Osteoblast (primary cell): ENCODE measurements at regions not wholly inside any gene's neighbourhood (a gene's known extent, or its start where the extent isn't known, plus 50 kb on each side); places are given as distances from the start of the nearest gene placed in this dataset.
A peak's percentile ranks its signal among the peaks of the same experiment; 100 is the strongest.

Experiments used
- DNase-seq: peaks from one replicate; pipeline ENCODE4 v3.0.0; 2011; ENCODE audit warnings: low spot score, mixed read lengths; ENCODE audit not compliant: insufficient read length; ENCODE audit errors: missing footprints
- H2AFZ ChIP-seq: 2 replicates; pipeline ENCODE4 v1.6.0; 2011; ENCODE audit warnings: mild to moderate bottlenecking, low read length
- H3K27ac ChIP-seq: 2 replicates; pipeline ENCODE4 v1.5.1; 2011; ENCODE audit warnings: mild to moderate bottlenecking, low read depth, low read length, moderate library complexity
- H3K27me3 ChIP-seq: 2 replicates; pipeline ENCODE4 v1.6.0; 2012; ENCODE audit warnings: mild to moderate bottlenecking, control low read depth, inconsistent platforms, low read length, moderate library complexity; ENCODE audit not compliant: insufficient read depth
- H3K36me3 ChIP-seq: 2 replicates; pipeline ENCODE4 v1.5.1; 2011; ENCODE audit warnings: mild to moderate bottlenecking, low read length, control low read depth, moderate library complexity; ENCODE audit not compliant: insufficient read depth
- H3K4me1 ChIP-seq: 2 replicates; pipeline ENCODE4 v1.5.1; 2011; ENCODE audit warnings: mild to moderate bottlenecking, low read length, control low read depth, moderate library complexity; ENCODE audit not compliant: insufficient read depth
- H3K4me2 ChIP-seq: 2 replicates; pipeline ENCODE4 v1.6.0; 2011; ENCODE audit warnings: mild to moderate bottlenecking, low read length; ENCODE audit not compliant: insufficient read depth
- H3K4me3 ChIP-seq: fragments of 200-600 bp; sonication (generic); 3 replicates; pipeline ENCODE4 v1.5.1; 2012; ENCODE audit warnings: mild to moderate bottlenecking, low read length, inconsistent platforms; ENCODE audit not compliant: insufficient read depth
- H3K79me2 ChIP-seq: 2 replicates; pipeline ENCODE4 v1.6.0; 2012; ENCODE audit warnings: mild to moderate bottlenecking, low read length, control low read depth, inconsistent platforms; ENCODE audit not compliant: insufficient read depth
- H3K9me3 ChIP-seq: 2 replicates; pipeline ENCODE4 v1.5.1; 2011; ENCODE audit warnings: low read depth, low read length, control low read depth
- H4K20me1 ChIP-seq: 2 replicates; pipeline ENCODE4 v1.6.0; 2012; ENCODE audit warnings: mild to moderate bottlenecking, low read length, control low read depth; ENCODE audit not compliant: insufficient read depth
- TF ChIP-seq, protein P1 (sequence below): IDR thresholded peaks from 2 replicates; pipeline ENCODE4 v1.5.1; 2011; ENCODE audit warnings: mild to moderate bottlenecking, low read depth, low read length, moderate library complexity; ENCODE audit errors: extremely low read depth

DNA sequence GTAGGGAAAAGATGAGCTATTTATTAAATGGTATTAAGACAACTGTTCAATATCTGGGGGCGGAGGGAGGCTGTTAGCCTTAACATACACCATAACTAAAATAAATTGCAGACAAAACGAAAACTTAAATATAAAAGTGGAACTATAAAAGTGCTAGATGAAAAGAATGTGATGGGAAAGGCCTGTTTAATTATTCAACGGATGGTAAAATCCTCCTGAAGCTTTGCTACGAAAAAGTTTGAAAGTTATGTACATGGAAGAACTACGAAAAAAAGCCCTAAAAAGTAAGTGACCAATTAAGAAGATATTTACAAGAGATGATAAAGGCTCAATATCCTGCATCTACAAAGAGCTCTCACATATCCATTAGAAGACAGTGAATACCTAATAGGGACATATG lies 197.8 kb upstream of the IER5L start:
- H3K4me2 ChIP-seq, result no peak overlapping the region
- H3K27me3 ChIP-seq, result no peaks in the 10 kb centered on the region
- no peak overlapping the region for H3K27ac ChIP-seq
- H3K4me1 ChIP-seq, result no peaks in the 10 kb centered on the region
- no peak overlapping the region for H3K4me3 ChIP-seq
- DNase-seq, result peak; percentile 50
- no peaks in the 10 kb centered on the region for H4K20me1 ChIP-seq
- no peaks in the 10 kb centered on the region for H3K79me2 ChIP-seq
- no peaks in the 10 kb centered on the region for H3K9me3 ChIP-seq
- TF ChIP-seq, protein P1, sequence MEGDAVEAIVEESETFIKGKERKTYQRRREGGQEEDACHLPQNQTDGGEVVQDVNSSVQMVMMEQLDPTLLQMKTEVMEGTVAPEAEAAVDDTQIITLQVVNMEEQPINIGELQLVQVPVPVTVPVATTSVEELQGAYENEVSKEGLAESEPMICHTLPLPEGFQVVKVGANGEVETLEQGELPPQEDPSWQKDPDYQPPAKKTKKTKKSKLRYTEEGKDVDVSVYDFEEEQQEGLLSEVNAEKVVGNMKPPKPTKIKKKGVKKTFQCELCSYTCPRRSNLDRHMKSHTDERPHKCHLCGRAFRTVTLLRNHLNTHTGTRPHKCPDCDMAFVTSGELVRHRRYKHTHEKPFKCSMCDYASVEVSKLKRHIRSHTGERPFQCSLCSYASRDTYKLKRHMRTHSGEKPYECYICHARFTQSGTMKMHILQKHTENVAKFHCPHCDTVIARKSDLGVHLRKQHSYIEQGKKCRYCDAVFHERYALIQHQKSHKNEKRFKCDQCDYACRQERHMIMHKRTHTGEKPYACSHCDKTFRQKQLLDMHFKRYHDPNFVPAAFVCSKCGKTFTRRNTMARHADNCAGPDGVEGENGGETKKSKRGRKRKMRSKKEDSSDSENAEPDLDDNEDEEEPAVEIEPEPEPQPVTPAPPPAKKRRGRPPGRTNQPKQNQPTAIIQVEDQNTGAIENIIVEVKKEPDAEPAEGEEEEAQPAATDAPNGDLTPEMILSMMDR, result no peak
- H2AFZ ChIP-seq, result no peak overlapping the region
- no peaks in the 10 kb centered on the region for H3K36me3 ChIP-seq

DNA sequence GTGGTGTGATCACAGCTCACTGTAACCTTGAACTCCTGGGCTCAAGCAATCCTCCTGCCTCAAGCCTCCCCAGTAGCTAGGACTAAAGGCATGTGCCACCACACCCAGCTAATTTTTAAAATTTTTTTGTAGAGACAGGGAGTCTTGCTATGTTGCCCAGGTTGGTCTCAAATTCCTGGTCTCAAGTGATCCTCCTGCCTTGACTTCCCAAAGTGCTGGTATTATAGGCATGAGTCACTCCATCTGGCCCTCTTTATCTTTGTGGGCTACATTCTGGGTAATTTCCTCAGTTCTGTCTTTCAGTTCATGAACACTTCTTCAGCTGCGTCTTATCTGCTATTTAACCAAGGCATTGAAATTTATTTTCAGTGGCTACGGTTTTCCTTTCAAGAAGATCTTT lies 196.6 kb upstream of the IER5L start:
- Histone ChIP-seq H3K27ac (no peak overlapping the region), H3K27me3 (no peaks in the 10 kb centered on the region), H3K4me1 (no peaks in the 10 kb centered on the region), H2AFZ (no peak overlapping the region), H3K36me3 (no peaks in the 10 kb centered on the region), H3K79me2 (no peaks in the 10 kb centered on the region), H3K9me3 (no peaks in the 10 kb centered on the region), H3K4me2 (no peak overlapping the region), H3K4me3 (no peak overlapping the region), H4K20me1 (no peaks in the 10 kb centered on the region)
- DNase-seq, result peak; percentile 11
- TF ChIP-seq, protein P1, result no peak

DNA sequence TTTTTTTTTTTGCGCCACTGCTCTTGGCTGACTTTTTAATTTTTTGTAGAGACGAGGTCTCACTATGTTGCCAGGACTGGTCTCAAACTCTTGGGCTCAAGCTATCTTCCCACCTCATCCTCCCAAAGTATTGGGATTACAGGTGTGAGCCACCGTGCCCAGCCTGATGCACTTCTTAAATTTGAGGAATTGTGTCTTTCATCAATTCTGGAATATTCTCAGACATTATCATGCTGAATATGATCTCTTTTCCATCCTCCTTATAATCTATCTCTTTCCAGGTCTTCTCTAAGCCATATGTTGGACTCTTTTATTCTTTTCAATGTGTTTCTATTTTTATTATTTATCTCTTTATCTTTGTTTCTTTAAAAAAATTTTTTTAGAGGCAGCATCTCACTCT lies 196.2 kb upstream of the IER5L start:
- no peak overlapping the region for H3K4me3 ChIP-seq
- H4K20me1 ChIP-seq, result no peaks in the 10 kb centered on the region
- H3K4me2 ChIP-seq, result no peak overlapping the region
- H3K36me3 ChIP-seq, result no peaks in the 10 kb centered on the region
- H2AFZ ChIP-seq, result no peak overlapping the region
- no peaks in the 10 kb centered on the region for H3K4me1 ChIP-seq
- H3K27me3 ChIP-seq, result no peaks in the 10 kb centered on the region
- H3K9me3 ChIP-seq, result no peaks in the 10 kb centered on the region
- no peaks in the 10 kb centered on the region for H3K79me2 ChIP-seq
- no peak for DNase-seq
- TF ChIP-seq, protein P1, result no peak
- H3K27ac ChIP-seq, result no peak overlapping the region

DNA sequence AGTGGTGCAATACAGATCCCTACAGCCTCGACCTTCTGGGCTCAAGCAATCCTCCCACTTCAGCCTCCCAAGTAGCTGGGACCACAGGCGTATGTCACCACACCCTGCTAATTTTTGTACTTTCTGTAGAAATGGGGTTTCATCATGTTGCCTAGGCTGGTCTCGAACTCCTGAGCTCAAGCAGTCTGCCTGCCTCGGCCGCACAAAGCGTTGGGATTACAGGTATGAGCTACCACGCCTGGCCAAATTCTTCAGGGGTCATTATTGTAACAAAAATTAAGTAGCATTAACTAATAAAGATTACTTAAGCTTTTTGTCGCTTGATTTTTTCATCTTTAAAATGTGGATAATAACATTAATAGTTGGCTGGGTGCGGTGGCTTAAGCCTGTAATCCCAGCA lies 195.3 kb upstream of the IER5L start:
- DNase-seq, result no peak
- Histone ChIP-seq H3K79me2 (no peaks in the 10 kb centered on the region), H3K4me2 (no peak overlapping the region), H3K27me3 (no peaks in the 10 kb centered on the region), H3K9me3 (no peaks in the 10 kb centered on the region), H4K20me1 (no peaks in the 10 kb centered on the region), H3K27ac (no peak overlapping the region), H3K4me3 (no peak overlapping the region), H2AFZ (no peak overlapping the region), H3K36me3 (no peaks in the 10 kb centered on the region), H3K4me1 (no peaks in the 10 kb centered on the region)
- TF ChIP-seq, protein P1, result no peak
